ENCODE measurements at regions not wholly inside any gene's neighbourhood (a gene's known extent, or its start where the extent isn't known, plus 50 kb on each side); places are given as distances from the start of the nearest gene placed in this dataset.

DNA sequence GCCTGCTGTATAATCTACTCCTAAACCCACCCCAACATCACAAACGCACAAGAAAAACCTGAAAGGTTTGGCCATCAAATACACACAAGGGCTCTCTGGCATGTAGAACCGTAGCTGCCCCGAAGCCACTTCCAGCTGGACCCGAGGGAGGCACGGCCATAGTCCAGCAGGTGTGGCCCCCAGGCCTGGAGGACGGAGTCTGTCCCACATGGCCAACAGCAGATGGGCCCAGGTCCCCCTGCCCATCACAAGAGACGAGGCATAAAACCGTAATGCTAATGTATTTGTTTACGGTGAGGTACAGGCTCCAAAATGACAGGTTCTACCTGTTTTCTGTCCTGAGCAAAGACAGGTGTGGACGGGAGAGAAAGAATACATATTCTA is 234.2 kb downstream of the SYK start:
- TF ChIP-seq CTCF (IDR thresholded peaks at IDR 0.05 in 8 of 11, conservative IDR thresholded peaks at IDR 0.05 in 3 of 11) (no peak), POLR2A (IDR thresholded peaks at IDR 0.05) (no peak), POLR2AphosphoS5 (IDR thresholded peaks at IDR 0.05) (no peak)
